KG1 (cell line): ENCODE measurements at regions not wholly inside any gene's neighbourhood (a gene's known extent, or its start where the extent isn't known, plus 50 kb on each side); places are given as distances from the start of the nearest gene placed in this dataset.

Experiments
- DNase-seq: peaks from one replicate; lab custom pipeline; 2025; lab: John Stamatoyannopoulos, UW

- DNase-seq: no peak
Observed at GRCh38 chr16:51388516-51388951, 237.5 kb upstream of the SALL1 start.

- DNase-seq: no peak
Observed at GRCh38 chr16:51383909-51384308, 232.8 kb upstream of the SALL1 start.

GRCh38 chr16:51382940-51383339 lies 231.9 kb upstream of the SALL1 start:
- DNase-seq: no peak

DNA sequence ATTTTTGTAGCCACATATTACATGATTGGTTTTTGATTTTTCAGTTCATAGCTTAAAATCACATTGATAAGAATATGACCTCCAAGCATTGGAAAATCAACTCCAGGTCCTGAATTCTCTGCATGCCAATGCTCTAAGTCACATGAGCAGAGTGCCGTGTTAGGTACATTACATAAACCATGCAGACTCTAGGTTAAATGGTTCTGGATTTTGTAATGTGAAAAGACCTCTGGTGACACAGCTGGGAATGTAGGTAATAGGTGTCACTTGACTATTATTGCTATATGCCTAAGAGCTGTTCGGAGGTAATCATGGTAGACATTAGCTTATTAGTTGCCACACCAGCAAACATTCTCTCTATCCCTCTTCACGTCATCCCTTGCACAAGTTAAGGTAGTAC lies 231.1 kb upstream of the SALL1 start:
- DNase-seq: no peak

DNA sequence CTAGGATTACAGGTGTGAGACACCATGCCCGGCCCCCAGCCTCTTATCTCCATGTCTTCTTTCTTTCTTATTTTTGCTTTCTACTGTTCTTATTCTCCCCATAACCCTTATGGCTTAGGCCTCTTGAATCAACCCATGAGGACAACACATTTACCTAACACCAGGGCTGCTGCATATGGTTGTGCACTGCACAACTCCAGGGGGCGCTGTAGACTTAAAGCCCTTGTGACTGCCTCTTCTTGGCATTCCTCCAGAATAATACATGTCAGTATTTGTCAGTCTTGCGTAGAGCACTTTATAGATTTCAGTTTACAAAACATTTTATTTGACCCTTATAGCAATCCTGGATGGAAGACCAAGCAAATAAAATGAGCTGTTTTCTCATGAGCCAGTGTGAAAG lies 225.0 kb upstream of the SALL1 start:
- no peak for DNase-seq

DNA sequence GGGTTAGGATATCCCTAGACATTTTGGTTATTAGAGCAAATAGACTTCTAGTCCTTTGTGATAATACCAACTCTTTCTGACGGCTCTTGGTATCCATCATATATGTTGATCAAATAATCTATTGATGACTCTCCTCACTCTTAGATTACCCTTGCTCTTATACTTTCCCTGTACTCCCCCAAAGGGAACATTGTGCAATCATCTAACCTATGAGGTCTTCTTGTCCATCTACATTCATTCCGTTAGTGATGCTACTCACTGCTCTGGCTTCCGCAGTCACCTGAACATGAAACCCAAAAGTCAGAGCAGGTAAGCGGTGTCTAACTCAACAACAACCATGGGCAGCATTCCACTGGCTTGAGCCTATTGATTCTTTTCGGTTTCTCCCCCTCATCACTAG lies 223.7 kb upstream of the SALL1 start:
- DNase-seq: no peak

GRCh38 chr16:51374346-51374745 lies 223.3 kb upstream of the SALL1 start:
- DNase-seq: no peak

DNA sequence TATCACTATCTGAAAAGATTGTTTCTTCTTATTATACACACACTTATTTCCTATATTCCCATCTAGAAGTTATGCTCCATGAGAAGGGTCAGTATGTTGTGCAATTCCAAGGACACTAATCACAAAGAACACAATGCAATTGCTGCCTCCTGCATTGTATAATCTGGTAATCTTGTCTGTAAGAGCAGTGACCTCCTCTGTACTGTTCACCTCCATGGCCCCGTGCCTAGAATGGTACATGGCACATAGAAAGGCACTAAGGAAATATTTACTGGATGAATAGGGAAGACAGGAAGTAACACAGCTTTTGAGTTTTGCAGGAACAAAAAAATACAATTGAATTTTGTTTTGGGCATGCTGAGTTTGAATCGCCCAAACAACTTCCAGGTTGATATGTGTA lies 214.6 kb upstream of the SALL1 start:
- DNase-seq: no peak

DNA sequence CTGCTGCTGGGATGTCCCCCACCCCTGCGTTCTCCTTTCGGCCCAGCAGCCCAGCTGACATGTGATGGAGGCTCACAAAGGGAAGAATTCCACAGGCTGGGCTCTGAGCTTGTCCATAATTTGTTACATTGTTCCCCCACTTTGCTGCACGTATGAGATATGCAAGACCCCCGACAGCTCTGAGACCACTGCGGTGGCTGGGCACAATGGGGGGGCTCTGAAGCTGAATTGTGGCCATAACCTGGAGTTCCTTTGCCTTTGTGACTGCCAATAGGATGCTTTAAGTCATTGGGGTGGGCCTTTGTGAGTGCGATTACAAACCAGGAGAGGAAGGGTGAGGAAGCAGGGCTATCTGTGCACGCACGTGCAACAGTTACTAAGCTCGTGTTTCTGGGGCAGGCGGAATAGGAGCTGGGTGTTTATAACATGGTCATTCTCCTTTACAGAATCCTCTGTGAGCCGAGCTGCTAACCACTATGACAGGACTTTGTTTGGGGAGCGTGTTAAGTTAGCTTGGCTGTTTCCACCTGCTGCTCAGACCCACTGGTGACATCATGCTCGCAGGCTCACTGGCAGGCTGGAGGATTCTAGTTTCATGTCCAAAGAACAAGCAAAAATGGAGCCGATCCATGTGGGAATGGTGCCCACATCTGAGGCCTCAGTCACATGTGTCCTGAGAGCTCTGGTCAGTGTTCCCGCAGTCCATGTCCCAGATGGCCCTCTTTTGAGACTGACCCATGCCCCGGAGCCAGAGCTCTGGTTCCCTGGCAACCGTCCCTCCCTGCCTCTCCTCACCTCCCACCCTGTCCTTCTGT lies 208.3 kb upstream of the SALL1 start:
- DNase-seq: no peak

DNA sequence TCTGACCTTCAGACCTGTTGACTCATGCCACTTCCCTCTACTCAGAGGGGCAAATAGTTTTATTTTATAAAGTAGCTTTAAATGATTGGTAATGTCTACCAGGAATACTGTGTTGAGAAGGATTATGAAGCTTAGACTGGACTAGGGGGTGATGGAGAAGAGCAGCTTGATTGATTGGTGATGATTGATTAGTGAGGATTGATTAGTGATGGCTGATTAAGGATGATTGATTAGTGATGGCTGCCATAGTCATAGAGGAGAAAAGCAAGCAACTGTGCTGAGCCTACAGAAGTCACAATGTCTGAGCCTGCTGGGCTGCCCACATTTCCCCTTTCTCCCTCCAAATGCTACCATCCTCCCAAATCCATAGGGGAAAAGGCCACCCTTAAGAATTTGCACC lies 206.8 kb upstream of the SALL1 start:
- DNase-seq: no peak

GRCh38 chr16:51355875-51356274 lies 204.8 kb upstream of the SALL1 start:
- no peak for DNase-seq

- DNase-seq: no peak
Observed at GRCh38 chr16:51355195-51355594, 204.1 kb upstream of the SALL1 start.

GRCh38 chr16:51353055-51353454 lies 202.0 kb upstream of the SALL1 start:
- DNase-seq: no peak

DNA sequence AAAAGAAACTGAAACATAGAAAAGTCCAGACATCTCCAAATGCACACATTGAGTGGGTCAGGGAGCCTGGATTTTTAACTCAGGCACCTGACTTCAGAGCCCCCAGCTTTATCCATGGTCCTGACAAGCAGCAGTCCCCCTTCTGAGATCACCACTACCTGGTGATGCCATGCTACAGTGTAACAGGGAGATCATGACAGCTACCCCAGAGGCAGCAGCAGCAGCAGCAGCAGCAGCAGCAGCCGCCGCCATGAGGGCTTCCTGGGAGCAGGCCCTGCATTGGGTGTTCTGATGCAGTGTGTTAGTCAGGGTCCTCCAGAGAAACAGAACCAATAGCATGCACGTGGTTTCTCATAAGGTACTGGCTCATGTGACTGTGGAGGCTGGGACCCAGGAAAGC lies 198.6 kb upstream of the SALL1 start:
- no peak for DNase-seq

DNA sequence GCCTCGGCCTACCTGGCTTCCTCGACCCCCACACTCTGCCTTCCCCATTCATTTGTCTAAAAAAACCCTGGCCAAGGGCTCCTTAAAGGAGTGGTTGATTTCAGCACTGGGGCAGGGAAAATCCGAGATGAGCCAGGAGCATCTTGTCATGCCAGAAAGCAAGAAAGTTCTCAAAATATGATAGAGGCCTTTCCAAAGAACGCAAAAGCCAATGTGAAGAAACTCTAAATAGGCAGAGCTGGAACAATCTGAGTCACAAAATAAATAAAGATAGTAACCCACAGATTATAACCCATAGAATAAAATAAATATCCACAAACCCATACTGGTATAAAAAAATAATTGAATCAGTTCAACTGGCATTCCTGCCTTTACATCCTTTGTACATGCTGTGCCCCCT lies 192.3 kb upstream of the SALL1 start:
- no peak for DNase-seq

DNA sequence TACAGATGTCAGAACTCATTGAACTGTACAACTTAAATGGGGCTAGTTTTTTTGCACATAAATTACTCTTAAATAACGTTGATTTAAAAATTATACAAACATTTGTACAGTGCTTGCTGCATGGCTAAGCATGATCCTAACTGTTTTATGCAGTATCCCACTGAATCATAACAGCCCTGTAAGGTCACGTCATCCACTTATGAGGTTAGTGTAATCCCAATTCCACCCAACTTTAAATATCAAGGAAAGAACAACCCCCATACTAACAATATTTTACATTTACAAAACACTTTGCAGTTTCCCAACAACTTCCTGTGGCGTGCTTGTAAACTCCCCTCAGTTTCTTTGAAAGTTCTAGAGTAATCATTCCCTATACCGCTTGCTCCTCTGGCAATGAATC lies 190.1 kb upstream of the SALL1 start:
- no peak for DNase-seq

- DNase-seq: no peak
Observed at GRCh38 chr16:51337662-51338061, 186.6 kb upstream of the SALL1 start.

DNA sequence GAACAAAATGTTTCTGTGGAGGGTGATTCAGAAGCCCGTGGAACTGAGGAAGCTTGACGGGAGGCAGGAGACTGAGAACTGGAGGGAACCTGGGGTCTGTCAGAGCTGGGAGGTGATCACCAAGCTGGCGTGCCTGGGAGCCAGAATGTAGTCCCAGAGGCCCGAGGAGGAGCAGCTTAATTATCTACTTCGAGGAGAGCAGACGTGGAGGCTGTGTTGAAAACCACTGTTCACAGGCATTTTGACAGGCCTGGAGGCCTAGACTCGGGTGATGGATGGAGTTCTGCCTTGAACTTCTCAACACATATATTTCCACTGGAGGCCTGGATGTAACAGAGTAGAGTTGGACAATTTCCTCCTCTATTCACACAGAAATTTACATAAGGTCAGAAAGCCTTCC lies 177.7 kb upstream of the SALL1 start:
- no peak for DNase-seq

DNA sequence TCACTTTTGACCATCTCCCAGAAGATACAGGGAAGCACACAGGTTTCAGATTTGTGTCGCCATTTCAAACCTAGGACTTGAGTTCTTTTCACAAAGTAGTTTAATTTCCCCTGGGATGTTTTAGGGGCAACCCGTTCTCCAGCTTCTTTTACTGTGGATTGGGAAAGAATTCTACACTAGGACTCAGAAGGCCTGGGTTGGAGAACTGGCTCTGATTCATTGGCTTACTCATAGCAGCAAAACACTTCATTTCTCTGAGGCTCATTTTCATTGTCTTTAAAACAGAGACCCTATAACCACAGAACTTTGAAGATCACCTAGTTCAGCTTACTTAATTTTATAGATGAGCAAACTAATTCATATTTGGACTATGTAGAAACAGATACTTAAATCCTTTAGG lies 175.9 kb upstream of the SALL1 start:
- no peak for DNase-seq

GRCh38 chr16:51326131-51326856 lies 175.2 kb upstream of the SALL1 start:
- DNase-seq: no peak

- no peak for DNase-seq
Observed at GRCh38 chr16:51321251-51321650, 170.2 kb upstream of the SALL1 start.

DNA sequence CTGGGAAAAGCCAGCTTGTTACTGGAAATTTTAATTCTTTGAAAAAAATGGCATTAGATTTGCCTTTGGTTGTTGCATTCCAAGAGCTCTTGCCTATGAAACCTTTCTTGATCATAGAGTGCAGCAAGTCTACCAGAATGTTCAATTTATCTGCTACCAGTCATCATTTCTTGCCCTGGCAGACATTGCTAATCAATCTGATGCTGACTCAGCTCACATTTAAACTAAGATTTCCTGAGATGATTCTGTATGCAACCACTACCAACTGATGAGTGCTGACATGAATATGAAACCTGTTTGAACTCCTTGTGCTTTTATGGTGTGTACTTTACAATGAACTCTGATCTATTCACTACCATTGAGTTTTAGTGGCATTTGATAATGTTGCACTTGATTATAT lies 166.5 kb upstream of the SALL1 start:
- no peak for DNase-seq

- no peak for DNase-seq
Observed at GRCh38 chr16:51313198-51313597, 162.1 kb upstream of the SALL1 start.
